ENCODE measurements at regions not wholly inside any gene's neighbourhood (a gene's known extent, or its start where the extent isn't known, plus 50 kb on each side); places are given as distances from the start of the nearest gene placed in this dataset.
A peak's percentile ranks its signal among the peaks of the same experiment; 100 is the strongest.

DNA sequence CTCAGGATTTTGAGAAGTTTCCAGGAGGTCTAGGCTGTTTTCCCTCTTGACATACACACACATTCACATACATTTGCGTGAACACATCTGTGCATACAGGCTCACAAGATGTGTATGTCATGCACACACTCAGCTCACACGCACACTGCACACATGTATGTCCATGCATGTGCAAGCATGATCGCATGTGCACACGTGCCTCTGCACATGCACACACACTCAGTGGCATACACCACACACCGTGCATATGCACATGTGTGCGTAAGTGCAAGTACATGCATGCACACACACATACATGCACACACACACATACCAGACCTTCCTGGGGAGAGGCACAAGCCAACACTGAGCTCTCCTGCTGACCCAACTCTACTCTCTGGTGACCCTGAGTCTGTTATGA is 171.4 kb downstream of the RBFOX3 start:
- H3K36me3 ChIP-seq (ENCODE audit: control insufficient read depth, insufficient read depth, low read length): no peaks in the 10 kb centered on the region
- Mint-ChIP-seq H3K36me3 (no peaks in the 10 kb centered on the region), H3K27me3 (no peaks in the 10 kb centered on the region), H3K4me1 (no peaks in the 10 kb centered on the region), H3K9me3 (peaks cover 0 to 2% (median 0%) of the 10 kb centered on the region in 7 donors), H3K4me3 (no peak overlapping the region), H3K27ac (no peak overlapping the region)
- H3K4me1 ChIP-seq (ENCODE audit: control insufficient read depth, insufficient read depth, low read length, poor library complexity, severe bottlenecking): no peaks in the 10 kb centered on the region
- DNase-seq (no peak), ATAC-seq (ENCODE audit: low read depth in 2 of 2) (no peak)
- no peak overlapping the region for H3K27ac ChIP-seq (ENCODE audit: insufficient read depth, low read length, poor library complexity, severe bottlenecking)
- no peak overlapping the region for H3K4me3 ChIP-seq (ENCODE audit: low read depth, low read length)
- no peaks in the 10 kb centered on the region for H3K27me3 ChIP-seq (ENCODE audit: control insufficient read depth, insufficient read depth, low read length)
- H3K9me3 ChIP-seq (ENCODE audit: control insufficient read depth in 2 of 2, low read length in 2 of 2): no peaks in the 10 kb centered on the region

DNA sequence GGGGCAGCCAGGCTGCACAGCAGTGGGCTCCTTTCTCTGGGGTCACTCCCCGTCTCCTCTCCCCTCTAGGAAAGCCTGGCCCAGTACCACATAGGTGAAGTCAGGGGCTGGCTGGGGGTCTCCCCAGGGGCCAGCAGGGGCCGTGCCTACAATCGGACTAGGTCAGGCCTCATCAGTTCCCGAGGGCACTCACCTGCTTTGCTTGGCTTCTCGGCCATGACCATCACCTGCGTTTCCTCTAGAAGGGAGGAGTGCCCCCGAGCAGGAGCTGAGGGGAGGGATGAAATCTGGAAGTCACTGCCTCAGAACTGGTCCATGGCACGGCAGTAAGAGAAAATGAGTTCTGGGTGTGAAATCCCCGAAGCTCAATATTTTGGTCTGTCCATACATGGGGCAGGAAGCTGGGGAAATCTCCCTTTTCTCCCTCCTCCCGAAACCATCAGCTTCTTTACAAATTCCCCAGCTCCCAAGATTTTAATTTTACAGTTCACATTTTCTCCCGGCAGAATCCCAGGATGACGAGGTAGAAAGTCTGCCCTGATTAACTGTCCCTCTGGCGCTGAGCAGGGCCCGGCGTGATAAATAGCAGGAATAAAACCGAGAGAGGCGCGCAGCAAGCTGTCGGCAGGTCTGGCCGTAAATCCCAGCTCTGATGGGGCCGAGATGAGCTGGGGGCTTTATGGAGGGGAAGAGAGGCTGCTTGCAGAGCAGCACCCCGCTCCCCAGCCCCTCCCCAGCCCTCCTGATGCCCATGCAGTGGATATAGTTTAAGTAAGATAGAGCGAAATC is 172.1 kb downstream of the RBFOX3 start:
- no peak for DNase-seq
- Mint-ChIP-seq H3K9me3 (peaks cover 0 to 2% (median 0%) of the 10 kb centered on the region in 7 donors), H3K4me3 (no peak overlapping the region), H3K36me3 (no peaks in the 10 kb centered on the region), H3K4me1 (no peaks in the 10 kb centered on the region), H3K27ac (peak overlapping the region in 1 of 3 donors; percentile 80), H3K27me3 (peaks cover 4% of the 10 kb centered on the region)
- Histone ChIP-seq H3K36me3 (ENCODE audit: control insufficient read depth, insufficient read depth, low read length) (no peaks in the 10 kb centered on the region), H3K27me3 (ENCODE audit: control insufficient read depth, insufficient read depth, low read length) (no peaks in the 10 kb centered on the region), H3K9me3 (ENCODE audit: control insufficient read depth in 2 of 2, low read length in 2 of 2) (no peaks in the 10 kb centered on the region), H3K27ac (ENCODE audit: insufficient read depth, low read length, poor library complexity, severe bottlenecking) (no peak overlapping the region), H3K4me3 (ENCODE audit: low read depth, low read length) (no peak overlapping the region), H3K4me1 (ENCODE audit: control insufficient read depth, insufficient read depth, low read length, poor library complexity, severe bottlenecking) (no peaks in the 10 kb centered on the region)
- no peak for ATAC-seq (ENCODE audit: low read depth in 2 of 2)

DNA sequence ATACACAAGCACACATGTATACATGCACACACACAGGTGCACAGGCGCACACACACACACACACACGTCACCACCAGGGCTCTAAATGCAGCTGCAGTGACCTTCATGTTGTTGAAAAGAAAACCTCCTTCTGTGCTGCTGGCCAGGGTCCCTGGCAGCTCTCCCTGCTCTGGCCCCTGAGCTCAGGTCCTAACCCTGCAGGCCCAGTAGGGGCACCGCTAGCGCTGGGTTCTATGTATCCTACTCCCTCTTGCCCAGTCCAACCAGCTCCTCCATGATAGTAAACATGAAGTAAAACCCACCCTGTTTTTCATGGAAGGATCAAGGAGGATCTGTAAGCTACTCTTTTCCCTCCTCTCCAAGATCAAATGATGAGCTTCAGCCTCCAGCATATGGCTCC is 172.8 kb downstream of the RBFOX3 start:
- no peaks in the 10 kb centered on the region for H3K27me3 ChIP-seq (ENCODE audit: control insufficient read depth, insufficient read depth, low read length)
- no peak overlapping the region for H3K27ac ChIP-seq (ENCODE audit: insufficient read depth, low read length, poor library complexity, severe bottlenecking)
- Mint-ChIP-seq H3K27ac (peak overlapping the region in 1 of 3 donors; percentile 80), H3K4me1 (no peaks in the 10 kb centered on the region), H3K9me3 (peaks cover 0 to 2% (median 0%) of the 10 kb centered on the region in 7 donors), H3K27me3 (peaks cover 4% of the 10 kb centered on the region), H3K36me3 (no peaks in the 10 kb centered on the region), H3K4me3 (no peak overlapping the region)
- H3K36me3 ChIP-seq (ENCODE audit: control insufficient read depth, insufficient read depth, low read length): no peaks in the 10 kb centered on the region
- no peak overlapping the region for H3K4me3 ChIP-seq (ENCODE audit: low read depth, low read length)
- H3K9me3 ChIP-seq (ENCODE audit: control insufficient read depth in 2 of 2, low read length in 2 of 2): no peaks in the 10 kb centered on the region
- no peaks in the 10 kb centered on the region for H3K4me1 ChIP-seq (ENCODE audit: control insufficient read depth, insufficient read depth, low read length, poor library complexity, severe bottlenecking)
- no peak for DNase-seq
- ATAC-seq (ENCODE audit: low read depth in 2 of 2): no peak

DNA sequence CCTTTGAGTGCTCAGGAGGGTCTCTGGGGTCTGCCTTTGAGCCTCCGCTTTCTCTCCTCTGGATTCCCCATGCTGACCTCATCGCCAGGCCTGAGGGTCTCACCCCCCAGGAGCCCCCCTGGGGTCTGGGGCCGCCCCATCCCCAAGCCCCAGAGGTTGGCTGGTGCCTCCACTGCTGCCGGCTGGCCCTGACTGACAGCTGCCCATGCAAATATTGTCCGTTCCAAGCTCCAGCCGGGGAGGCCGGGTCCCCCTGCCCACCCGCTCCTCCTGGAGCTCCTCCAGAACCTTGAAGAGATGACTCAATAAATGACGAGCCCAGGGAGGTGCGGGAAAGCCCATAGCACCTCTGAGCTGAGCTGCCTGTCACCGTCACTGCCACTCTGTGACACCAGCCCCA is 173.8 kb downstream of the RBFOX3 start:
- H3K9me3 Mint-ChIP-seq: peaks cover 0 to 3% (median 0%) of the 10 kb centered on the region in 7 donors
- no peaks in the 10 kb centered on the region for H3K36me3 Mint-ChIP-seq
- Histone ChIP-seq H3K4me1 (ENCODE audit: control insufficient read depth, insufficient read depth, low read length, poor library complexity, severe bottlenecking) (no peaks in the 10 kb centered on the region), H3K36me3 (ENCODE audit: control insufficient read depth, insufficient read depth, low read length) (no peaks in the 10 kb centered on the region), H3K27ac (ENCODE audit: insufficient read depth, low read length, poor library complexity, severe bottlenecking) (no peak overlapping the region), H3K27me3 (ENCODE audit: control insufficient read depth, insufficient read depth, low read length) (no peaks in the 10 kb centered on the region), H3K9me3 (ENCODE audit: control insufficient read depth in 2 of 2, low read length in 2 of 2) (no peaks in the 10 kb centered on the region), H3K4me3 (ENCODE audit: low read depth, low read length) (no peak overlapping the region)
- ATAC-seq (ENCODE audit: low read depth in 2 of 2) (no peak), DNase-seq (no peak)
- peaks cover 4% of the 10 kb centered on the region for H3K27me3 Mint-ChIP-seq
- no peaks in the 10 kb centered on the region for H3K4me1 Mint-ChIP-seq
- no peak overlapping the region for H3K27ac Mint-ChIP-seq
- no peak overlapping the region for H3K4me3 Mint-ChIP-seq

DNA sequence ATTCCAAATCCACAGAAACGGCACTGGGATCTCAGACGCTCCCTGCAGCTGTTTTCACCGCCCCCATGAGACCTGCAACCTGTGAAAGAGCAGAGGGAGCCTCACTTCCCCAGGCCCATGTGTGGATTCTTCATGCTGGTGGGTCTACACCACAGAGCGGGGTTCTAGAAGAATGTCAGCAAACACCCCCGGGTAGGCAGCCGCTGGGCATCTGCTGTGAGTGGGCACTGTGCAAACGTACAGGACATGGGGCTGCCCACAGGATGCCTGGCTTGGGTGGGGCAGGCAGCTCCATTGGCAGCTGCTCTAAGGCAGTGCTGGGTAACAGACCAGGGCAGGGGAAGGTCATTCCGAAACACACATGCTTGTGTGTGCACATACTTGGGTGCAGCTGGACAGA is 174.9 kb downstream of the RBFOX3 start:
- Mint-ChIP-seq H3K4me3 (no peak overlapping the region), H3K27me3 (peaks cover 4% of the 10 kb centered on the region), H3K27ac (no peak overlapping the region), H3K36me3 (no peaks in the 10 kb centered on the region), H3K4me1 (no peaks in the 10 kb centered on the region), H3K9me3 (peaks cover 0 to 3% (median 0%) of the 10 kb centered on the region in 7 donors)
- no peaks in the 10 kb centered on the region for H3K27me3 ChIP-seq (ENCODE audit: control insufficient read depth, insufficient read depth, low read length)
- no peaks in the 10 kb centered on the region for H3K9me3 ChIP-seq (ENCODE audit: control insufficient read depth in 2 of 2, low read length in 2 of 2)
- no peak overlapping the region for H3K27ac ChIP-seq (ENCODE audit: insufficient read depth, low read length, poor library complexity, severe bottlenecking)
- H3K4me3 ChIP-seq (ENCODE audit: low read depth, low read length): no peak overlapping the region
- H3K4me1 ChIP-seq (ENCODE audit: control insufficient read depth, insufficient read depth, low read length, poor library complexity, severe bottlenecking): no peaks in the 10 kb centered on the region
- no peaks in the 10 kb centered on the region for H3K36me3 ChIP-seq (ENCODE audit: control insufficient read depth, insufficient read depth, low read length)
- DNase-seq (no peak), ATAC-seq (ENCODE audit: low read depth in 2 of 2) (no peak)

DNA sequence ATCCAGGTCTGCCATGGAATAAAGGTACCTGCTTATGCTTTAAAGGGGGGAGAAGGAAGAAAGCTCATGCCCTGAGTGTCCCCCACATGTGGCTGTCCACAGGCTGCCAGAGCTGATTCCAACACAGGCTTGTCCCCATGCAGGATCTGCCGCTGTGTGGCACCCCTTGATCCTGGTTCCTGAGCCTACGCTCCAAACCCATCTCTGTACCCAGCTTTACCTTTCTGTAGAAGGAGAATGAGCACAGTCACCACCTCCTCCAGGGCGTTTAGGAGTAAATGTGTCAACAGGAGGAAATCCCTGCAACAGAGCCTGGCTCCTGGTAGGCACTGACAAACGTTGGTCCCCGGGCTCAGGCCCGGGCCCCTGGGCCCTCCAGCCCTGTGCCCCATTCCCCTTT is 175.6 kb downstream of the RBFOX3 start:
- Histone ChIP-seq H3K9me3 (ENCODE audit: control insufficient read depth in 2 of 2, low read length in 2 of 2) (no peaks in the 10 kb centered on the region), H3K27ac (ENCODE audit: insufficient read depth, low read length, poor library complexity, severe bottlenecking) (no peak overlapping the region), H3K4me3 (ENCODE audit: low read depth, low read length) (no peak overlapping the region), H3K27me3 (ENCODE audit: control insufficient read depth, insufficient read depth, low read length) (no peaks in the 10 kb centered on the region), H3K36me3 (ENCODE audit: control insufficient read depth, insufficient read depth, low read length) (no peaks in the 10 kb centered on the region), H3K4me1 (ENCODE audit: control insufficient read depth, insufficient read depth, low read length, poor library complexity, severe bottlenecking) (no peaks in the 10 kb centered on the region)
- H3K36me3 Mint-ChIP-seq: no peaks in the 10 kb centered on the region
- peaks cover 0 to 3% (median 0%) of the 10 kb centered on the region in 7 donors for H3K9me3 Mint-ChIP-seq
- H3K4me1 Mint-ChIP-seq: no peaks in the 10 kb centered on the region
- peaks cover 4% of the 10 kb centered on the region for H3K27me3 Mint-ChIP-seq
- no peak overlapping the region for H3K4me3 Mint-ChIP-seq
- peak overlapping the region in 1 of 3 donors; percentile 18 for H3K27ac Mint-ChIP-seq
- ATAC-seq (ENCODE audit: low read depth in 2 of 2): no peak
- DNase-seq: no peak

DNA sequence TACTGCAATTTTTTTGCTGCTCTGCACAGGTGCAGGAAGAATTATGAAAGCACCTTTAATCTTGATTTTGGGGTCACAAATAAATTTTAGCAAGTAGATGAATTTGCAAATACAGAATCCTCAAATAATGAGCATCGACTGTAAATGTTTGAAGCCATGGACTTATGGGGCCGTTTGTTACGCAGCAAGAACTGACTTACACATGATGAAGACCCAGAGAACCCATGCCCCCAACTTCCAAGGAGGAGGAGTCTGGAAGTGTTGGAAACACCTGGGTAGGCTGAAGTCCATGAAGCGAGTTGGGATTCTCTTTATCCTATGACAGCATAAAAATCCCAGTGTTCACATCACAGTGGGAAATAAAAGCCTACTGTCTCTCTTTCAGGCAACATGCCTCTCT is 176.6 kb downstream of the RBFOX3 start:
- peaks cover 4% of the 10 kb centered on the region for H3K27me3 Mint-ChIP-seq
- no peaks in the 10 kb centered on the region for H3K36me3 ChIP-seq (ENCODE audit: control insufficient read depth, insufficient read depth, low read length)
- no peak for ATAC-seq (ENCODE audit: low read depth in 2 of 2)
- H3K9me3 Mint-ChIP-seq: peaks cover 0 to 3% (median 0%) of the 10 kb centered on the region in 7 donors
- no peaks in the 10 kb centered on the region for H3K36me3 Mint-ChIP-seq
- no peak for DNase-seq
- no peak overlapping the region for H3K27ac Mint-ChIP-seq
- H3K4me3 ChIP-seq (ENCODE audit: low read depth, low read length): no peak overlapping the region
- H3K9me3 ChIP-seq (ENCODE audit: control insufficient read depth in 2 of 2, low read length in 2 of 2): no peaks in the 10 kb centered on the region
- H3K27ac ChIP-seq (ENCODE audit: insufficient read depth, low read length, poor library complexity, severe bottlenecking): no peak overlapping the region
- no peaks in the 10 kb centered on the region for H3K27me3 ChIP-seq (ENCODE audit: control insufficient read depth, insufficient read depth, low read length)
- no peaks in the 10 kb centered on the region for H3K4me1 Mint-ChIP-seq
- no peak overlapping the region for H3K4me3 Mint-ChIP-seq
- H3K4me1 ChIP-seq (ENCODE audit: control insufficient read depth, insufficient read depth, low read length, poor library complexity, severe bottlenecking): no peaks in the 10 kb centered on the region

DNA sequence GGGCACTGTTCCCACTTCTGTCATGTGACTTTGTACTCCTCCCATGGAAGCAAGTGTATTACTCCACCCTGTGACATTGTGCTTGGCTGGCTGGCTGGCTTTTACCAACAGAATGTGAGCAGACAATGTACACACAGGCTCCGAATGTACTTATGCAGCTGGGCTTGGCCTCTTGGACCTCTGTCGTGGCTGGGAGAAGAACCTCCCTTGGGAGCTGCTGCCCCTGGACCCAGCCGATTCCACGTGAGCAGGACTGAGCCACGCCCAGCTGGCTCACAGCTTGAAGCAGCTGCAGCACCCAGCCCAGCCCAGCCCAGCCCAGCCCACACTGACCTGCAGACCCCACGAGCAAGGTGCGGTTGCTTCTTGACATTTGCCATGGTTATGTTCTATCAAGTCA is 177.5 kb downstream of the RBFOX3 start:
- peaks cover 8% of the 10 kb centered on the region for H3K27me3 Mint-ChIP-seq
- Histone ChIP-seq H3K4me1 (ENCODE audit: control insufficient read depth, insufficient read depth, low read length, poor library complexity, severe bottlenecking) (no peaks in the 10 kb centered on the region), H3K27me3 (ENCODE audit: control insufficient read depth, insufficient read depth, low read length) (no peaks in the 10 kb centered on the region), H3K36me3 (ENCODE audit: control insufficient read depth, insufficient read depth, low read length) (no peaks in the 10 kb centered on the region), H3K27ac (ENCODE audit: insufficient read depth, low read length, poor library complexity, severe bottlenecking) (no peak overlapping the region), H3K4me3 (ENCODE audit: low read depth, low read length) (no peak overlapping the region), H3K9me3 (ENCODE audit: control insufficient read depth in 2 of 2, low read length in 2 of 2) (no peaks in the 10 kb centered on the region)
- no peak for ATAC-seq (ENCODE audit: low read depth in 2 of 2)
- H3K9me3 Mint-ChIP-seq: peaks cover 0 to 2% (median 0%) of the 10 kb centered on the region in 7 donors
- H3K27ac Mint-ChIP-seq: no peak overlapping the region
- DNase-seq: no peak
- H3K36me3 Mint-ChIP-seq: no peaks in the 10 kb centered on the region
- H3K4me1 Mint-ChIP-seq: no peaks in the 10 kb centered on the region
- H3K4me3 Mint-ChIP-seq: no peak overlapping the region

Data from CD4-positive, CD25-positive, alpha-beta regulatory T cell (primary cell).